GM12878 (cell line): ENCODE measurements at regions not wholly inside any gene's neighbourhood (a gene's known extent, or its start where the extent isn't known, plus 50 kb on each side); places are given as distances from the start of the nearest gene placed in this dataset.
"Not testable (repeated sequence)": the region's sequence is repeated elsewhere in the genome, so short reads cannot be mapped to it uniquely, and the experiment has no call there.

Source experiments
- BMI1 ChIP-seq: fragments of 450-650 bp; IDR thresholded peaks from 2 replicates; pipeline ENCODE4 v1.6.1; 2016; ENCODE audit warnings: mild to moderate bottlenecking, moderate library complexity, borderline replicate concordance
- CEBPB ChIP-seq, 2 experiments: fragments of 150-350 bp in 1 of 2; IDR thresholded peaks; 2 replicates each; pipeline ENCODE4 v1.6.1; 2012 to 2014; ENCODE audit warnings: low read depth in 2 of 2, low read length in 2 of 2, borderline replicate concordance in 1 of 2, inconsistent platforms in 1 of 2
- CTCF ChIP-seq, 3 experiments: IDR thresholded peaks in 2 of 3; conservative IDR thresholded peaks in 1 of 3; 2 replicates each; pipeline ENCODE4 v1.5.1; 2011; ENCODE audit warnings: low read depth in 3 of 3, low read length in 3 of 3, mild to moderate bottlenecking in 3 of 3, control low read depth in 2 of 3, moderate library complexity in 2 of 3, inconsistent platforms in 1 of 3, mixed read lengths in 1 of 3; ENCODE audit not compliant: control insufficient read depth in 2 of 3, insufficient read depth in 1 of 3; ENCODE audit errors: extremely low read depth in 1 of 3
- EZH2 ChIP-seq: IDR thresholded peaks from 2 replicates; pipeline ENCODE4 v1.6.1; 2012; ENCODE audit warnings: low read depth, mild to moderate bottlenecking, control low read depth, inconsistent platforms, low read length, borderline replicate concordance; ENCODE audit not compliant: control insufficient read depth
- GABPA ChIP-seq: IDR thresholded peaks from 2 replicates; pipeline ENCODE4 v1.6.1; 2014; ENCODE audit warnings: antibody characterized with exemption, low read depth, mild to moderate bottlenecking, inconsistent platforms
- NR2C1 ChIP-seq: fragments of 450-650 bp; IDR thresholded peaks from 2 replicates; pipeline ENCODE4 v1.6.1; 2017; ENCODE audit warnings: antibody characterized with exemption, mild to moderate bottlenecking, moderate library complexity
- POLR2A ChIP-seq: IDR thresholded peaks from 2 replicates; pipeline ENCODE4 v1.6.1; 2011; ENCODE audit warnings: low read depth, mild to moderate bottlenecking, low read length
- RAD21 ChIP-seq: IDR thresholded peaks from 2 replicates; pipeline ENCODE4 v1.6.1; 2011; ENCODE audit warnings: mild to moderate bottlenecking, low read depth, low read length, moderate library complexity; ENCODE audit not compliant: insufficient read depth
- YY1 ChIP-seq: IDR thresholded peaks from 2 replicates; pipeline ENCODE4 v1.6.1; 2011; ENCODE audit warnings: low read depth, mild to moderate bottlenecking, low read length
- TF ChIP-seq, protein P1 (sequence below): fragments of 450-650 bp; IDR thresholded peaks from 2 replicates; pipeline ENCODE4 v1.6.1; 2014; ENCODE audit warnings: mild to moderate bottlenecking
- TF ChIP-seq, protein P2 (sequence below): fragments of 450-650 bp; IDR thresholded peaks from 2 replicates; pipeline ENCODE4 v1.6.1; 2016; ENCODE audit warnings: mild to moderate bottlenecking
- TF ChIP-seq, protein P3 (sequence below): IDR thresholded peaks from 2 replicates; pipeline ENCODE4 v1.6.1; 2011; ENCODE audit warnings: borderline replicate concordance, low read depth, mild to moderate bottlenecking, moderate library complexity, mixed read lengths, low read length; ENCODE audit not compliant: insufficient read depth; ENCODE audit errors: extremely low read length

DNA sequence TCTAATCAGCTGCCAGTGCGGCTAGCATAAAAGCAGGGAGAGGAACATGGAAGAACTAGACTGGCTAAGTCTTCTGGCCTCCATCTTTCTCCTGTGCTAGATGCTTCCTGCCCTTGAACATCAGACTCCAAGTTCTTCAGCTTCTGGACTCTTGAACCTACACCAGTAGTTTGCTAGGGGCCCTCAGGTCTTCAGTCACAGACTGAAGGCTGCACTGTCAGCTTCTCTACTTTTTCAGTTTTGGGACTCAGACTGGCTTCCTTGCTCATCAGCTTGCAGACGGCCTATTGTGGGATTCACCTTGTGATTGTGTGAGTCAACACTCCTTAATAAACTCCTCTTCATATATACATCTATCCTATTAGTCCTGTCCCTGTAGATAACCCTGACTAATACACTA lies 162.2 kb downstream of the MRPS30 start:
- TF ChIP-seq, protein P1, sequence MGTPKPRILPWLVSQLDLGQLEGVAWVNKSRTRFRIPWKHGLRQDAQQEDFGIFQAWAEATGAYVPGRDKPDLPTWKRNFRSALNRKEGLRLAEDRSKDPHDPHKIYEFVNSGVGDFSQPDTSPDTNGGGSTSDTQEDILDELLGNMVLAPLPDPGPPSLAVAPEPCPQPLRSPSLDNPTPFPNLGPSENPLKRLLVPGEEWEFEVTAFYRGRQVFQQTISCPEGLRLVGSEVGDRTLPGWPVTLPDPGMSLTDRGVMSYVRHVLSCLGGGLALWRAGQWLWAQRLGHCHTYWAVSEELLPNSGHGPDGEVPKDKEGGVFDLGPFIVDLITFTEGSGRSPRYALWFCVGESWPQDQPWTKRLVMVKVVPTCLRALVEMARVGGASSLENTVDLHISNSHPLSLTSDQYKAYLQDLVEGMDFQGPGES: not testable (repeated sequence)
- TF ChIP-seq, protein P2, sequence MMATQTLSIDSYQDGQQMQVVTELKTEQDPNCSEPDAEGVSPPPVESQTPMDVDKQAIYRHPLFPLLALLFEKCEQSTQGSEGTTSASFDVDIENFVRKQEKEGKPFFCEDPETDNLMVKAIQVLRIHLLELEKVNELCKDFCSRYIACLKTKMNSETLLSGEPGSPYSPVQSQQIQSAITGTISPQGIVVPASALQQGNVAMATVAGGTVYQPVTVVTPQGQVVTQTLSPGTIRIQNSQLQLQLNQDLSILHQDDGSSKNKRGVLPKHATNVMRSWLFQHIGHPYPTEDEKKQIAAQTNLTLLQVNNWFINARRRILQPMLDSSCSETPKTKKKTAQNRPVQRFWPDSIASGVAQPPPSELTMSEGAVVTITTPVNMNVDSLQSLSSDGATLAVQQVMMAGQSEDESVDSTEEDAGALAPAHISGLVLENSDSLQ: not testable (repeated sequence)
- not testable (repeated sequence) for TF ChIP-seq BMI1; CEBPB (IDR thresholded peaks at IDR 0.05; ENCODE audit: borderline replicate concordance in 1 of 2, low read depth in 2 of 2, low read length in 2 of 2); RAD21; CTCF (IDR thresholded peaks at IDR 0.05 in 2 of 3, conservative IDR thresholded peaks at IDR 0.05 in 1 of 3; ENCODE audit: control insufficient read depth in 2 of 3, extremely low read depth in 1 of 3, insufficient read depth in 1 of 3, low read depth in 3 of 3, low read length in 3 of 3); YY1; EZH2; GABPA; NR2C1; POLR2A
- TF ChIP-seq, protein P3, sequence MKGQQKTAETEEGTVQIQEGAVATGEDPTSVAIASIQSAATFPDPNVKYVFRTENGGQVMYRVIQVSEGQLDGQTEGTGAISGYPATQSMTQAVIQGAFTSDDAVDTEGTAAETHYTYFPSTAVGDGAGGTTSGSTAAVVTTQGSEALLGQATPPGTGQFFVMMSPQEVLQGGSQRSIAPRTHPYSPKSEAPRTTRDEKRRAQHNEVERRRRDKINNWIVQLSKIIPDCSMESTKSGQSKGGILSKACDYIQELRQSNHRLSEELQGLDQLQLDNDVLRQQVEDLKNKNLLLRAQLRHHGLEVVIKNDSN: not testable (repeated sequence)
